ENCODE measurements at regions not wholly inside any gene's neighbourhood (a gene's known extent, or its start where the extent isn't known, plus 50 kb on each side); places are given as distances from the start of the nearest gene placed in this dataset.

- WGBS, 2 donors, result 89 to 96% methylated on average over 11 to 12 of the region's 12 CpGs
- Histone ChIP-seq H3K27me3 (no peaks in the 10 kb centered on the region), H3K36me3 (no peaks in the 10 kb centered on the region), H3K27ac (no peak overlapping the region), H3K4me3 (replicated peaks in 1 of 3) (no peak overlapping the region), H3K9me3 (no peaks in the 10 kb centered on the region), H3K4me1 (no peaks in the 10 kb centered on the region)
- intact Hi-C loops (cut with DNase I), result no loop called here
- no peak for TF ChIP-seq POLR2A (IDR thresholded peaks at IDR 0.05)
- no peak for TF ChIP-seq CTCF (IDR thresholded peaks at IDR 0.05)
- DNase-seq, result no peak
Measured at GRCh38 chr18:10296491-10296890, 157.9 kb upstream of the APCDD1 start.

DNA sequence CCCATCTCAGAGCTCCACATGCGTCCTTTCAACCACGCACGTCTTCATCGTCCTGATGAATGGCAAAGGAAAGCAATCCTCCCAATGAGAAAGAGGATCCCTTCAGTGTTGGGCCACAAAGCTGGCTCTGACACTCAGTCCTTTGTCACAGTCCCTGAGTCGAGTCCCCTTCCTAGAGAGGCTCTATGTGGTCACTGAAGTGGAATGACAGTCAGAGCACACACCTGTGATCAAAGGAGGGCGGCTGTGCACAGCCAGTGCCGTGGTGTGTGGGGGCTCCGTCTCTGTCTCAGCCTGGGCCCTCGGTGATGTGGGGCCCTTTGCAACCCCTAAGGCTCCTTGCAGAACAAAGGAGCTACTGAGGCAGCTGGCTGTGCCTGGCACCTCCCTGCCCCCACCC, 157.3 kb upstream of the APCDD1 start:
- no peak overlapping the region for H3K4me3 ChIP-seq (replicated peaks in 1 of 3)
- no peaks in the 10 kb centered on the region for H3K4me1 ChIP-seq
- no peaks in the 10 kb centered on the region for H3K9me3 ChIP-seq
- no peaks in the 10 kb centered on the region for H3K27me3 ChIP-seq
- DNase-seq, result no peak
- TF ChIP-seq POLR2A (IDR thresholded peaks at IDR 0.05) (no peak), CTCF (IDR thresholded peaks at IDR 0.05) (no peak)
- 45 to 51% methylated on average over 9 of the region's 9 CpGs for WGBS, 2 donors
- intact Hi-C loops (cut with DNase I), result no loop called here
- no peaks in the 10 kb centered on the region for H3K36me3 ChIP-seq
- no peak overlapping the region for H3K27ac ChIP-seq

DNA sequence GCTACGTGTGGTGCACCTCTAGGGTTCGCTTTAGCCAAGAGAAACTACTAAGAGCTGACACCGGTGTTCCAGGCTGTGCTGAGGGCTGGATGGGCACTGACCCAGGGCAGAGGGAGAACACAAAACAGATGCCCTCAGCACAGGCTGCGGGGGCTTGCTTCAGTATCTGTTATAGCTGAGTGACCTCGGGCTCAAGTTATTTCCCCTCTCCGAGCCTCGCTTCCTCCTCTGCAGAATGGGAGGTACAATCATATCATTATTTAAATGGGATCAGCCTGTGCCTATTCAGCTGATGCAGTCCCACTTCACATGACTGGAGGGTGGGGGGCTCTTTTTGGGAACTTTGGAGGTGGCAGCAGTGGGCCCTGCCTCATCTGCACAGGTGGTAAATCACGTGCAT, 156.1 kb upstream of the APCDD1 start:
- no peak for TF ChIP-seq CTCF (IDR thresholded peaks at IDR 0.05)
- TF ChIP-seq POLR2A (IDR thresholded peaks at IDR 0.05), result no peak
- Histone ChIP-seq H3K27me3 (no peaks in the 10 kb centered on the region), H3K36me3 (no peaks in the 10 kb centered on the region), H3K4me3 (replicated peaks in 1 of 3) (no peak overlapping the region), H3K4me1 (no peaks in the 10 kb centered on the region), H3K27ac (no peak overlapping the region), H3K9me3 (no peaks in the 10 kb centered on the region)
- intact Hi-C loops (cut with DNase I), result no loop called here
- DNase-seq, result no peak
- WGBS, 2 donors, result 82 to 92% methylated on average over 8 of the region's 8 CpGs

DNA sequence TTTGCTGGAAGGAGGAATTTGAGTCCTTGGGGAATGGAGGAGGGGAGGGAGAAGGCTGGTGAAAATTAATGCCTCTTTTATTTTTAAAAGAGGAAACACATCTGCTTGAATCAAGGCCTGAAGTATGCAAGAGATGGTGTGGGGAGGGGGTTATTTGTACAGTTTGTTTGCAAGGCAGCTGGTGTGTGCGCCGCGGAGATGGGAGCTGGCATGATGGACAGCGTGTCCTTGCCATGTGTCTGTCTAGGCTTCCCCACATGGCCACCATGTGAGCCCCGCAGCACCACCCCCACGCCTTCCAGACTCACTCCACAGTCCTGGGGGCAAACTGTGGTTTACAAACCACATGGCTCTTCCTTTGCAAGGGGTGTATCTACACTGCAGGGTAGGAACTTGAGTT, 154.8 kb upstream of the APCDD1 start:
- 88 to 90% methylated on average over 6 of the region's 6 CpGs for WGBS, 2 donors
- intact Hi-C loops (cut with DNase I), result no loop called here
- DNase-seq, result no peak
- Histone ChIP-seq H3K27ac (no peak overlapping the region), H3K4me3 (replicated peaks in 1 of 3) (no peak overlapping the region), H3K4me1 (no peaks in the 10 kb centered on the region), H3K36me3 (no peaks in the 10 kb centered on the region), H3K9me3 (no peaks in the 10 kb centered on the region), H3K27me3 (no peaks in the 10 kb centered on the region)
- TF ChIP-seq CTCF (IDR thresholded peaks at IDR 0.05) (no peak), POLR2A (IDR thresholded peaks at IDR 0.05) (no peak)

- H3K4me1 ChIP-seq, result no peaks in the 10 kb centered on the region
- intact Hi-C loops (cut with DNase I), result no loop called here
- no peak for TF ChIP-seq POLR2A (IDR thresholded peaks at IDR 0.05)
- no peak for TF ChIP-seq CTCF (IDR thresholded peaks at IDR 0.05)
- no peak overlapping the region for H3K4me3 ChIP-seq (replicated peaks in 1 of 3)
- no peak overlapping the region for H3K27ac ChIP-seq
- 67 to 77% methylated on average over 7 of the region's 7 CpGs for WGBS, 2 donors
- H3K36me3 ChIP-seq, result no peaks in the 10 kb centered on the region
- H3K9me3 ChIP-seq, result no peaks in the 10 kb centered on the region
- no peak for DNase-seq
- H3K27me3 ChIP-seq, result no peaks in the 10 kb centered on the region
Measured at GRCh38 chr18:10300739-10301138, 153.7 kb upstream of the APCDD1 start.
